ENCODE measurements at regions not wholly inside any gene's neighbourhood (a gene's known extent, or its start where the extent isn't known, plus 50 kb on each side); places are given as distances from the start of the nearest gene placed in this dataset.
"Not testable (repeated sequence)": the region's sequence is repeated elsewhere in the genome, so short reads cannot be mapped to it uniquely, and the experiment has no call there.

DNA sequence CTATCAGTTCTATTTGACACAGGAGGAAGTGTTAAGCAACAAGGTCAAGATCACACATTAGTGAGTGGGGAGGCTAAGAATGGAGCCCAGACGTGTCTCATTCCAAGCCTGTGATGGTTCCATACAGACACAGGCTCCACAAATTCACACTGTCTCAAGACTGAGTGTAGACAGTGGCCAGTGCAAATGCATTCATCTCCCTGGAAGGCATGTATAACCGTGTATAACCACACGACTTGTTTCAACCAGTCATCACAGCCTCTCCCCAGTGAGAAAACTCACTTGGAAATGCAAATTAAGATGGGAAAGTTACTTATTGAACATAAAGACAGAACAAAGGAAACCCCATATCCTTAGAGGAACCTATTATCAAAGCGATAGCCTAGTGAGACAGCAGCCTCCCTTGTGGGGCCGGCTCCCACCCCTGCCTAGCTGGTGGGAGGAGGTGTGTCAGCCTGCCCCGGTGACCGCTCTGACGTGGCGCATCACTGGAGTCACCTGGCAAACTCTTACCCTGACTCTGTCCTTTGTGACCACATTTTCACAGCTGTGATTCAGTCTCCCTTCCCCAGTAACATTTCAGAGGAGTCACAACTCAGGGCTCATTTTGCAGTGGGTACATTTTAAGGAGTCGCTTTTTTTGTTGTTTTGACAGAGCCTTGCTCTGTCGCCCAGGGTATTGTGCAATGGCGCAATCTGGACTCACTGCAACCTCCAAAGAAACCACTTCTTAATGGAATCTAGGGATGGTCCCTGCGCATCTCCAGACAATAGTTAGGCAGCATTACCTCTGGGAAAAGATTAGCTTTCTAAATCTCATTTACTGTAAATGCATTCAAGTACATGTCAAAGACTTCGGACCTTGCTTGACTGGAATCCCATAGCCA is 126.6 kb upstream of the PARD3 start:
- peaks cover 5% of the 10 kb centered on the region for H3K9me3 Mint-ChIP-seq
- TF ChIP-seq, protein P1, sequence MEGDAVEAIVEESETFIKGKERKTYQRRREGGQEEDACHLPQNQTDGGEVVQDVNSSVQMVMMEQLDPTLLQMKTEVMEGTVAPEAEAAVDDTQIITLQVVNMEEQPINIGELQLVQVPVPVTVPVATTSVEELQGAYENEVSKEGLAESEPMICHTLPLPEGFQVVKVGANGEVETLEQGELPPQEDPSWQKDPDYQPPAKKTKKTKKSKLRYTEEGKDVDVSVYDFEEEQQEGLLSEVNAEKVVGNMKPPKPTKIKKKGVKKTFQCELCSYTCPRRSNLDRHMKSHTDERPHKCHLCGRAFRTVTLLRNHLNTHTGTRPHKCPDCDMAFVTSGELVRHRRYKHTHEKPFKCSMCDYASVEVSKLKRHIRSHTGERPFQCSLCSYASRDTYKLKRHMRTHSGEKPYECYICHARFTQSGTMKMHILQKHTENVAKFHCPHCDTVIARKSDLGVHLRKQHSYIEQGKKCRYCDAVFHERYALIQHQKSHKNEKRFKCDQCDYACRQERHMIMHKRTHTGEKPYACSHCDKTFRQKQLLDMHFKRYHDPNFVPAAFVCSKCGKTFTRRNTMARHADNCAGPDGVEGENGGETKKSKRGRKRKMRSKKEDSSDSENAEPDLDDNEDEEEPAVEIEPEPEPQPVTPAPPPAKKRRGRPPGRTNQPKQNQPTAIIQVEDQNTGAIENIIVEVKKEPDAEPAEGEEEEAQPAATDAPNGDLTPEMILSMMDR (conservative IDR thresholded peaks at IDR 0.05) = no peak
- no peak for DNase-seq (ENCODE audit: extremely low spot score, unreplicated experiment)
- H3K27ac Mint-ChIP-seq = no peak overlapping the region
- H3K36me3 Mint-ChIP-seq = no peaks in the 10 kb centered on the region
- H3K4me3 Mint-ChIP-seq = no peak overlapping the region
- H3K27me3 Mint-ChIP-seq = no peaks in the 10 kb centered on the region
- peaks cover 10% of the 10 kb centered on the region for H3K4me1 Mint-ChIP-seq (ENCODE audit: unreplicated experiment)

DNA sequence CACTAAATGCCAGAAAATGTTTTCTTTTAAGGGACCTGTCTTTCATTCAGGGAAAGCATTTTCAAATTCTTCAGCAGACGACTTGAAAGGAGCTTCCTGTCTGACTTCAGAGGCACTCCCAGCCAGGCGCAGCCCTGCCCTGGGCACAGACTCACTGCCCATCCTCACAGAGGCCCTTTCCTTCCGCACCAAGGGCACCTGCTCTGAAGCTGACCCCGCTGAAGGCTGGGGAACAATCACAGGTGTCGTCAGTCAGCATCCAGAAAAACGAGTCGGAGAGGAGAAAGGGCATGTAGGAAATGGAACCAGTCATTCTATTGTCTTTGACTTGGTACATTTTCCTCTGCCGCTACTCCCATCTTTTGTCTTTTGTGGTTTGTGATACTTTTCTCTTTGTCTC is 125.3 kb upstream of the PARD3 start:
- Mint-ChIP-seq H3K27ac (peak overlapping the region; percentile 53), H3K4me3 (no peak overlapping the region), H3K9me3 (peaks cover 5% of the 10 kb centered on the region), H3K36me3 (no peaks in the 10 kb centered on the region), H3K4me1 (ENCODE audit: unreplicated experiment) (peaks cover 10% of the 10 kb centered on the region), H3K27me3 (no peaks in the 10 kb centered on the region)
- TF ChIP-seq, protein P1 (conservative IDR thresholded peaks at IDR 0.05) = no peak
- DNase-seq (ENCODE audit: extremely low spot score, unreplicated experiment) = no peak

DNA sequence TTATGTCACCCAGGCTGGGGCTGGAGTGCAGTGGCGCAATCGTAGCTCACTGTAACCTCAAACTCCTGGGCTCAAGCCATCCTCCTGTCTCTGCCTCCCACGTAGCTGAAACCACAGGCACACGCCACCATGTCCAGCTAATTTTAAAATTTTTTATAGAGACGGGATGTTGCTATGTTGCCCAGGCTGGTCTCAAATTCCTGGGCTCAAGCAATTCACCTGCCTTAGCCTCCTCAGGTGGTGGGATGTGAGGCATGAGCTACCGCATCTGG is 123.2 kb upstream of the PARD3 start:
- no peak overlapping the region for H3K4me3 Mint-ChIP-seq
- peaks cover 10% of the 10 kb centered on the region for H3K4me1 Mint-ChIP-seq (ENCODE audit: unreplicated experiment)
- no peaks in the 10 kb centered on the region for H3K27me3 Mint-ChIP-seq
- H3K27ac Mint-ChIP-seq = no peak overlapping the region
- no peaks in the 10 kb centered on the region for H3K36me3 Mint-ChIP-seq
- H3K9me3 Mint-ChIP-seq = peaks cover 4% of the 10 kb centered on the region
- DNase-seq (ENCODE audit: extremely low spot score, unreplicated experiment) = no peak
- TF ChIP-seq, protein P1 (conservative IDR thresholded peaks at IDR 0.05) = no peak

DNA sequence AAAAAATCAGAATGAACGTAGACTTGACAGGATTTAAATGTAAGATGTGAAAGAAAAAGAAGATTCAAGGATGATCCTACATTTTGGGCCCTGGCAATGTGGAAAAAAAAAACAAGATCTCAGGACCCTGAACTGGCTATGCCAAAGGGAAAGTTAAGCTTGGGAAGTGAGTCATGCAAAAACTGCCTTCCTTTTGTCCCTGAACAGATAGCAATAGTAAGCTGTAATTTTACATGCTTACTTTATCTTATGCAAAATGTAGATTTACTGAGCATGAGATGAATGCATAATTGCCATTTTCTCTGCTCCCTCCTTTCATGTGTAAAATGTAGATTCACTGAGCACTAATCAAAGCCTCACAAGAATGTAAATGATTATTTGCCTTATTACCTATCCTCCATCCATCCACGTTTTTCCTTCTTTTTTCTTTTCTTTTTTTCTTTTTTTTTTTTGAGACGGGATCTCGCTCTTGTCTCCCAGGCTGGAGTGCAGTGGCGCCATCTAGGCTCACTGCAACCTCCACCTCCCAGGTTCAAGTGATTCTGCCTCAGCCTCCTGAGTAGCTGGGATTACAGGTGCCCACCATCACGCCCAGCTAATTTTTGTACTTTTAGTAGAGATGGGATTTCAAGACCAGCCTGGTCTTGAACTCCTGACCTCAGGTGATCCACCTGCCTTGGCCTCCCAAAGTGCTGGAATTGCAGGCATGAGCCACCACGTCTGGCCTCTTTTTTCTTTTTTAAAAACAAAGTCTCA is 122.7 kb upstream of the PARD3 start:
- not testable (repeated sequence) for H3K27ac Mint-ChIP-seq; H3K9me3 Mint-ChIP-seq; H3K36me3 Mint-ChIP-seq; DNase-seq (ENCODE audit: extremely low spot score, unreplicated experiment); H3K4me3 Mint-ChIP-seq; H3K27me3 Mint-ChIP-seq
- H3K4me1 Mint-ChIP-seq (ENCODE audit: unreplicated experiment) = peaks cover 10% of the 10 kb centered on the region
- TF ChIP-seq, protein P1 (conservative IDR thresholded peaks at IDR 0.05) = peak; percentile 54

DNA sequence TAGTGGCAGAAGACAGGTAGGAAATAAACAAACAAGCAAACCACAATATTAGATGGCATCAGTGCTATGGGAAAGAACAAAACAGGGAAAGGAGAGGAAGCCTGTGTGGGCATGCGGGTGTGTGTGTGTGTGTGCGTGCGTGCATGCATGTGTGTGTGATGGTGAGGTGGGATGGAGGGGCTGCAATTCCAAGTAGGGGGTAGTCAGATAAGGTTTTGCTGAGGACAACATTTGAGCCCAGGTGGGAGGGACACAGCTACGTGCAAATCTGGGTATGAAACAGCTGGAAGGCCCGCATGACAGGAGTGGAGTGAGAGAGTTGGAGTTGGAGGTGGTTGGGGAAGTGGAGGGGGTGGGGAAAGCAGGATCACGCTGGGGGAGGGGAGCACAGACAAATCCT is 121.0 kb upstream of the PARD3 start:
- Mint-ChIP-seq H3K36me3 (no peaks in the 10 kb centered on the region), H3K27ac (no peak overlapping the region), H3K4me1 (ENCODE audit: unreplicated experiment) (peaks cover 6% of the 10 kb centered on the region), H3K4me3 (no peak overlapping the region), H3K27me3 (no peaks in the 10 kb centered on the region), H3K9me3 (no peaks in the 10 kb centered on the region)
- no peak for DNase-seq (ENCODE audit: extremely low spot score, unreplicated experiment)
- TF ChIP-seq, protein P1 (conservative IDR thresholded peaks at IDR 0.05) = no peak

All from type B pancreatic cell (in vitro differentiated cells).